AG04450 (cell line): ENCODE measurements at regions not wholly inside any gene's neighbourhood (a gene's known extent, or its start where the extent isn't known, plus 50 kb on each side); places are given as distances from the start of the nearest gene placed in this dataset.

Experiments used
- CTCF ChIA-PET: fragments of 300-600, 350-600 bp; formaldehyde crosslinking; extraction: SDS; loops from one replicate; lab custom pipeline; 2022; ENCODE audit warnings: antibody characterized with exemption, inconsistent platforms; lab: Charles Lee
- POLR2A ChIA-PET: fragments of 350-600 bp; formaldehyde crosslinking; extraction: SDS; loops from one replicate; lab custom pipeline; 2021; ENCODE audit warnings: antibody characterized with exemption, inconsistent platforms; lab: Yijun Ruan, JAX
- DNase-seq: peaks from one replicate; pipeline ENCODE4 v3.0.0-alpha.2; 2011; ENCODE audit warnings: low read depth, low spot score
- H3K27ac ChIP-seq: one replicate; pipeline ENCODE4 v1.5.1; 2012; ENCODE audit warnings: low read depth, low read length, control low read depth
- H3K27me3 ChIP-seq: one replicate; pipeline ENCODE4 v1.6.0; 2012; ENCODE audit warnings: low read length; ENCODE audit not compliant: control insufficient read depth, insufficient read depth
- H3K4me3 ChIP-seq: 2 replicates; pipeline ENCODE4 v1.5.1; 2011; ENCODE audit warnings: mild to moderate bottlenecking, low read depth, low read length, control low read depth
- H3K9me3 ChIP-seq: 2 replicates; pipeline ENCODE4 v1.5.1; 2012; ENCODE audit warnings: low read length; ENCODE audit not compliant: control insufficient read depth, insufficient read depth
- CTCF ChIP-seq: IDR thresholded peaks from 2 replicates; pipeline ENCODE4 v1.5.1; 2011; ENCODE audit warnings: low read depth, low read length, control low read depth, inconsistent platforms

- ChIA-PET POLR2A (no interaction called here), CTCF (no interaction called here)
- H3K4me3 ChIP-seq, result no peak overlapping the region
- no peak for DNase-seq
- H3K27ac ChIP-seq, result no peak overlapping the region
- no peak for TF ChIP-seq CTCF
- no peaks in the 10 kb centered on the region for H3K27me3 ChIP-seq
- H3K9me3 ChIP-seq, result no peaks in the 10 kb centered on the region
These were observed 101.9 kb upstream of the SFRP2 start for GRCh38 chr4:153890761-153891160.

GRCh38 chr4:153887217-153887616, 98.3 kb upstream of the SFRP2 start:
- no peak for DNase-seq
- CTCF ChIA-PET, result no interaction called here
- Histone ChIP-seq H3K9me3 (no peaks in the 10 kb centered on the region), H3K27ac (no peak overlapping the region), H3K4me3 (no peak overlapping the region), H3K27me3 (no peaks in the 10 kb centered on the region)
- POLR2A ChIA-PET, result no interaction called here
- no peak for TF ChIP-seq CTCF

DNA sequence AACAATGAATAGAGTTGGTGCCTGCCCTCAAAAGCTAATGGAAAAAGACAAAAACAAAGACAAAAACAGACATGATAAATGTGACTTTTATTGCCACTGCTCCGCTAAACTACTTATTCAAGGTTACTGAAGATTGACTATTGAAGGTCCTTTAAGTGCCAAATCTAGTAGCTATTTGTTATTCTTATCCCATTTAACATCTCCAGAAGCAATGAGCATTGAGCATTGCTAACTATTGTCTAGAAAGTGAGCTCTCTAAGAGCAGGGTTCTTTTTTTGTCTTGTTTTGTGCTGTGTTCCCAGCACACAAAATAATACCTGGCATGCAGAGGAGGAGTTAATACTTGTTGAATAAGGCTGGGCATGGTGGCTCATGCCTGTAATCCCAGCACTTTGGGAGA, 95.4 kb upstream of the SFRP2 start:
- Histone ChIP-seq H3K4me3 (no peak overlapping the region), H3K9me3 (peaks cover 5% of the 10 kb centered on the region; the same call in 1 of the 2 replicates), H3K27ac (no peak overlapping the region), H3K27me3 (no peaks in the 10 kb centered on the region)
- ChIA-PET POLR2A (no interaction called here), CTCF (no interaction called here)
- no peak for TF ChIP-seq CTCF
- DNase-seq, result no peak

DNA sequence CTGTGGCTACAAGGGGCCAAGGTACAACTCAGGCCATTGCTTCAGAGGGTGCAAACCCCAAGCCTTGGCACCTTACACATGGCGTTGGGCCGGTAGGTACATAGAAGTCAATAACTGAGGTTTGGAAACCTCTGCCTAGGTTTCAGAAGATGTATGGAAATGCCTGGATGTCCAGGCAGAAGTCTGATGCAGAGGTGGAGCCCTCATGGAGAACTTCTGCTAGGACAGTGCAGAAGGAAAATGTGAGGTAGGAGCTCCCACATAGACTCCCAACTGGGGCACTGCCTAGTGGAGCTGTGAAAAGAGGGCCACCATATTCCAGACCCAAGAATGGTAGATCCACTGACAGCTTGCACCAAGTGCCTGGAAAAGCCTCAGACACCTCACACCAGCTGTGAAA, 92.1 kb upstream of the SFRP2 start:
- ChIA-PET CTCF (no interaction called here), POLR2A (no interaction called here)
- no peak for DNase-seq
- no peak overlapping the region for H3K27ac ChIP-seq
- no peak for TF ChIP-seq CTCF
- H3K27me3 ChIP-seq, result no peaks in the 10 kb centered on the region
- H3K9me3 ChIP-seq, result peaks cover 5% of the 10 kb centered on the region; the same call in 1 of the 2 replicates
- H3K4me3 ChIP-seq, result no peak overlapping the region

DNA sequence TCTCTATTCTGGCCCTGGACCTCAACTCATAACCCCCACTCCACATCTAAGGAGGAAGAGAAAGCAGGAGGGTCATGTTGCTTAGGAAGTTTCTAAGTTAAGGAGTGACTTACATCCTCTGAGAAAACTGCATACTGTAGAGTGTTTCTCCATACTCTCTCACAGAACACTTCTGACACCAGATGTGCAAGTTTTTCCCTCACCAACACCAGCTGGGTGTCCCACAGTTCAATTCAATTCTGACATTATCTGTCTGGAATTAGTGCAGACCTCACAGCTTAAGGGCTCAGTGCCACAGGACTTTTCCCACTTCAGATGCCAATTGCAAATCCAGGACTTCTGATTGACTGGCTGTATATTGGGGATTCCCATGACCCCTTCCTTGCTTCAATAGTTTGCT, 89.0 kb upstream of the SFRP2 start:
- Histone ChIP-seq H3K27ac (no peak overlapping the region), H3K9me3 (peaks cover 5% of the 10 kb centered on the region; the same call in 1 of the 2 replicates), H3K4me3 (no peak overlapping the region), H3K27me3 (no peaks in the 10 kb centered on the region)
- no peak for DNase-seq
- no peak for TF ChIP-seq CTCF
- POLR2A ChIA-PET, result no interaction called here
- CTCF ChIA-PET, result no interaction called here
